OCI-LY7 (cell line): ENCODE measurements at regions not wholly inside any gene's neighbourhood (a gene's known extent, or its start where the extent isn't known, plus 50 kb on each side); places are given as distances from the start of the nearest gene placed in this dataset.
"Not testable (repeated sequence)": the region's sequence is repeated elsewhere in the genome, so short reads cannot be mapped to it uniquely, and the experiment has no call there.

ENCODE experiments used
- BruUV-seq: library from RNA; stranded (reverse); fragments of 400-500 nt; replicated peaks from 2 replicates; lab custom pipeline; 2021; lab: Mats Ljungman, UMichigan
- CTCF ChIA-PET: fragments of 300-600 bp; sonication (Branson Sonifier 250); formaldehyde crosslinking; loops from one replicate; lab custom pipeline; 2022; ENCODE audit warnings: antibody characterized with exemption; ENCODE audit not compliant: unreplicated experiment; lab: Charles Lee
- POLR2A ChIA-PET: fragments of 300-600 bp; sonication (Branson Sonifier 250); formaldehyde crosslinking; loops from one replicate; lab custom pipeline; 2022; ENCODE audit warnings: antibody characterized with exemption; lab: Charles Lee
- DNase-seq: peaks from one replicate; pipeline ENCODE4 v3.0.0-alpha.2; 2015; ENCODE audit warnings: low spot score
- H2AFZ ChIP-seq: fragments of 200-600 bp; sonication (generic), shearing (Covaris generic); 2 replicates; pipeline ENCODE4 v1.6.1; 2014; ENCODE audit warnings: mild to moderate bottlenecking, antibody characterized with exemption, low read length, moderate library complexity
- H3K27ac ChIP-seq: fragments of 200-600 bp; sonication (generic); 2 replicates; pipeline ENCODE4 v1.5.1; 2014; ENCODE audit warnings: mixed run types, low read depth, mild to moderate bottlenecking, moderate library complexity, low read length, inconsistent platforms; ENCODE audit not compliant: poor library complexity, severe bottlenecking
- H3K36me3 ChIP-seq: fragments of 200-600 bp; sonication (generic); 2 replicates; pipeline ENCODE4 v1.6.1; 2014; ENCODE audit warnings: mild to moderate bottlenecking, antibody characterized with exemption, low read length, moderate library complexity, mixed read lengths; ENCODE audit not compliant: insufficient read depth
- H3K4me1 ChIP-seq: fragments of 200-600 bp; sonication (generic); 2 replicates; pipeline ENCODE4 v1.5.1; 2014; ENCODE audit warnings: mild to moderate bottlenecking, low read length; ENCODE audit not compliant: insufficient read depth, poor library complexity, severe bottlenecking
- H3K4me2 ChIP-seq: fragments of 200-600 bp; sonication (generic); 2 replicates; pipeline ENCODE4 v1.6.1; 2014; ENCODE audit warnings: mild to moderate bottlenecking, low read length
- H3K4me3 ChIP-seq: fragments of 200-600 bp; sonication (generic); 2 replicates; pipeline ENCODE4 v1.5.1; 2014; ENCODE audit warnings: mild to moderate bottlenecking, low read depth, low read length; ENCODE audit not compliant: poor library complexity, severe bottlenecking
- H3K79me2 ChIP-seq: fragments of 200-600 bp; sonication (generic); 2 replicates; pipeline ENCODE4 v1.6.1; 2016; ENCODE audit warnings: low read depth, mild to moderate bottlenecking, low read length, moderate library complexity, mixed read lengths; ENCODE audit not compliant: insufficient read depth
- H3K9me2 ChIP-seq: fragments of 200-600 bp; sonication (generic); 2 replicates; pipeline ENCODE4 v1.6.1; 2016; ENCODE audit warnings: mild to moderate bottlenecking, low read length, mixed read lengths; ENCODE audit not compliant: insufficient read depth
- H3K9me3 ChIP-seq: fragments of 200-600 bp; sonication (generic); 2 replicates; pipeline ENCODE4 v1.6.1; 2014; ENCODE audit warnings: mild to moderate bottlenecking, mixed run types, low read length, mixed read lengths
- H4K20me1 ChIP-seq: fragments of 200-600 bp; sonication (generic); 2 replicates; pipeline ENCODE4 v1.6.1; 2014; ENCODE audit warnings: mild to moderate bottlenecking, antibody characterized with exemption, low read length, moderate library complexity, mixed read lengths; ENCODE audit not compliant: insufficient read depth
- intact Hi-C: fragments of 100-400 bp; cut with micrococcal nuclease; formaldehyde crosslinking; loops from one replicate; pipeline ENCODE4 v1.10.0; 2022; ENCODE audit not compliant: unreplicated experiment

GRCh38 chr1:121007755-121008154 lies 118.2 kb downstream of the PPIAL4A start:
- H3K4me2 ChIP-seq, H3K4me3 ChIP-seq, H2AFZ ChIP-seq, intact Hi-C loops, H3K36me3 ChIP-seq, POLR2A ChIA-PET, H3K4me1 ChIP-seq, H3K79me2 ChIP-seq, H4K20me1 ChIP-seq, H3K9me3 ChIP-seq, BruUV-seq, DNase-seq, H3K9me2 ChIP-seq, CTCF ChIA-PET, H3K27ac ChIP-seq: not testable (repeated sequence)

- H3K27ac ChIP-seq, H3K36me3 ChIP-seq, H4K20me1 ChIP-seq, H3K4me1 ChIP-seq, H3K4me3 ChIP-seq, H2AFZ ChIP-seq, H3K79me2 ChIP-seq, intact Hi-C loops, BruUV-seq, DNase-seq, H3K9me2 ChIP-seq, CTCF ChIA-PET, H3K9me3 ChIP-seq, H3K4me2 ChIP-seq, POLR2A ChIA-PET: not testable (repeated sequence)
These were observed 119.1 kb downstream of the PPIAL4A start for GRCh38 chr1:121008512-121009215.

- not testable (repeated sequence) for H2AFZ ChIP-seq, H3K27ac ChIP-seq, H3K4me1 ChIP-seq
These were observed 119.9 kb downstream of the PPIAL4A start for GRCh38 chr1:121009216-121010057.

GRCh38 chr1:121010141-121010540 lies 120.6 kb downstream of the PPIAL4A start:
- POLR2A ChIA-PET, H3K27ac ChIP-seq, H3K36me3 ChIP-seq, H3K9me2 ChIP-seq, H3K4me3 ChIP-seq, intact Hi-C loops, BruUV-seq, CTCF ChIA-PET, H2AFZ ChIP-seq, H4K20me1 ChIP-seq, H3K4me1 ChIP-seq, H3K4me2 ChIP-seq, H3K9me3 ChIP-seq, H3K79me2 ChIP-seq, DNase-seq: not testable (repeated sequence)

More at GRCh38 chr1:121009216-121010057, 119.9 kb downstream of the PPIAL4A start:
- H4K20me1 ChIP-seq, H3K9me2 ChIP-seq, POLR2A ChIA-PET, H3K9me3 ChIP-seq, BruUV-seq, H3K36me3 ChIP-seq, H3K4me2 ChIP-seq, CTCF ChIA-PET, intact Hi-C loops, H3K79me2 ChIP-seq, DNase-seq, H3K4me3 ChIP-seq: not testable (repeated sequence)

GRCh38 chr1:121013181-121013580 lies 123.6 kb downstream of the PPIAL4A start:
- H3K9me2 ChIP-seq, H3K4me2 ChIP-seq, H3K4me3 ChIP-seq, H4K20me1 ChIP-seq, H3K27ac ChIP-seq, CTCF ChIA-PET, H3K4me1 ChIP-seq, POLR2A ChIA-PET, BruUV-seq, intact Hi-C loops, H3K36me3 ChIP-seq, H3K9me3 ChIP-seq, H3K79me2 ChIP-seq, H2AFZ ChIP-seq, DNase-seq: not testable (repeated sequence)

- peak; percentile 16 for DNase-seq
- H3K9me3 ChIP-seq, H2AFZ ChIP-seq, H3K36me3 ChIP-seq, H3K79me2 ChIP-seq, BruUV-seq, POLR2A ChIA-PET, H3K9me2 ChIP-seq, H3K4me3 ChIP-seq, H4K20me1 ChIP-seq, H3K4me2 ChIP-seq, CTCF ChIA-PET, intact Hi-C loops, H3K4me1 ChIP-seq, H3K27ac ChIP-seq: not testable (repeated sequence)
These were observed 126.8 kb downstream of the PPIAL4A start for GRCh38 chr1:121016182-121017028.
